ENCODE measurements at regions not wholly inside any gene's neighbourhood (a gene's known extent, or its start where the extent isn't known, plus 50 kb on each side); places are given as distances from the start of the nearest gene placed in this dataset.

GRCh38 chr14:96622926-96623325, 120.7 kb downstream of the PAPOLA start:
- TF ChIP-seq POLR2AphosphoS5 (IDR thresholded peaks at IDR 0.05; ENCODE audit: borderline replicate concordance, low read depth, low read length): no peak
- no peak for TF ChIP-seq EZH2 (IDR thresholded peaks at IDR 0.05)
- TF ChIP-seq FOXP2 (optimal IDR thresholded peaks at IDR 0.05; ENCODE audit: control extremely low read depth, extremely low read length, insufficient read depth): no peak
